ENCODE measurements at regions not wholly inside any gene's neighbourhood (a gene's known extent, or its start where the extent isn't known, plus 50 kb on each side); places are given as distances from the start of the nearest gene placed in this dataset.

DNA sequence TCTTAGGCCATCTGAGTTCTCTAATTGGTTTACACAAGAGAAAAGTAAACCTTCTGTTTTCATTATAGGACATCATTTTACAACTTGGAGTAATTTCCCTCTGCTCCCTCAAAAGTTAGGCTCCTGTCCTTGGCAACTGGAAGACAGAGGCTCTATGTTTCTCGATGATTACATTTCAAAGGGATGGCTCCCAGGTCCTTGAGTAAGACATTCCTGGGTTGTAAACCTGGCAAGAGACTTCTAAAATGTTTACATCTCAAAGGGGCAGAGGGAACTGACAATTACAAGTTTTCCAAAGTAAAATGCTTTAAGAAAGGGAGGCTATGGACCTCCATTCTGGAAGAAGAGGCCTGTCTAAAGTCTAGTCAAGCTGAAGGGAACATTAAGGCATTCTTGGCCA lies 268.3 kb upstream of the REG3G start:
- Histone ChIP-seq H3K27ac (ENCODE audit: insufficient read length, low read depth, low read length) (no peak overlapping the region), H4K5ac (ENCODE audit: insufficient read length, low read depth, low read length) (no peak overlapping the region), H3K23me2 (ENCODE audit: insufficient read length, low read depth, low read length, poor library complexity, severe bottlenecking) (no peaks in the 10 kb centered on the region), H3K56ac (ENCODE audit: insufficient read length, low read depth, low read length) (no peak overlapping the region), H3T11ph (ENCODE audit: low read length) (no peak overlapping the region), H3K9me3 (ENCODE audit: control insufficient read depth, low read depth, low read length) (no peaks in the 10 kb centered on the region), H3K9ac (ENCODE audit: extremely low read depth, insufficient read length, low read length) (no peak overlapping the region), H3K4me1 (ENCODE audit: insufficient read depth, low read length) (no peaks in the 10 kb centered on the region; the same call in 1 of the 2 replicates), H2BK120ac (ENCODE audit: low read depth, low read length, poor library complexity, severe bottlenecking) (no peak overlapping the region), H3K79me2 (ENCODE audit: insufficient read depth, low read length) (no peaks in the 10 kb centered on the region), H4K8ac (replicated peaks; ENCODE audit: insufficient read length, low read depth, low read length) (no peak overlapping the region), H3K14ac (ENCODE audit: insufficient read depth, low read length) (no peak overlapping the region), H2BK5ac (ENCODE audit: insufficient read length, low read length) (no peak overlapping the region), H2BK15ac (ENCODE audit: low read depth, low read length) (no peak overlapping the region), H4K20me1 (ENCODE audit: control insufficient read depth, insufficient read depth, insufficient read length) (no peaks in the 10 kb centered on the region), H2AFZ (ENCODE audit: low read length) (no peak overlapping the region), H3K79me1 (ENCODE audit: insufficient read depth, low read depth, low read length, poor library complexity, severe bottlenecking) (no peaks in the 10 kb centered on the region), H2BK12ac (ENCODE audit: insufficient read length, low read depth, low read length) (no peak overlapping the region), H3K18ac (ENCODE audit: insufficient read length, low read depth, low read length) (no peak overlapping the region), H2AK5ac (ENCODE audit: insufficient read length, low read length) (no peak overlapping the region), H3K4me2 (ENCODE audit: insufficient read depth, insufficient read length, low read length) (no peak overlapping the region), H3K27me3 (ENCODE audit: insufficient read depth, low read length) (no peaks in the 10 kb centered on the region), H3K23ac (ENCODE audit: insufficient read length, low read depth, low read length) (no peak overlapping the region), H2BK20ac (ENCODE audit: low read depth, low read length, poor library complexity, severe bottlenecking) (no peak overlapping the region), H3K4ac (ENCODE audit: low read depth, low read length) (no peak overlapping the region), H4K91ac (ENCODE audit: insufficient read length, low read depth, low read length) (no peak overlapping the region)
- no peak overlapping the region for H3K4me3 Mint-ChIP-seq
- peaks cover 21 to 23% of the 10 kb centered on the region in 2 experiments for H3K4me1 Mint-ChIP-seq
- peaks cover 19% of the 10 kb centered on the region for H3K27me3 Mint-ChIP-seq (ENCODE audit: low read depth)
- no CpG with 5 or more reads among the region's 1 CpG for WGBS (ENCODE audit: extremely low coverage, insufficient read length, low lambda C conversion rate)
- TF ChIP-seq, protein P1, sequence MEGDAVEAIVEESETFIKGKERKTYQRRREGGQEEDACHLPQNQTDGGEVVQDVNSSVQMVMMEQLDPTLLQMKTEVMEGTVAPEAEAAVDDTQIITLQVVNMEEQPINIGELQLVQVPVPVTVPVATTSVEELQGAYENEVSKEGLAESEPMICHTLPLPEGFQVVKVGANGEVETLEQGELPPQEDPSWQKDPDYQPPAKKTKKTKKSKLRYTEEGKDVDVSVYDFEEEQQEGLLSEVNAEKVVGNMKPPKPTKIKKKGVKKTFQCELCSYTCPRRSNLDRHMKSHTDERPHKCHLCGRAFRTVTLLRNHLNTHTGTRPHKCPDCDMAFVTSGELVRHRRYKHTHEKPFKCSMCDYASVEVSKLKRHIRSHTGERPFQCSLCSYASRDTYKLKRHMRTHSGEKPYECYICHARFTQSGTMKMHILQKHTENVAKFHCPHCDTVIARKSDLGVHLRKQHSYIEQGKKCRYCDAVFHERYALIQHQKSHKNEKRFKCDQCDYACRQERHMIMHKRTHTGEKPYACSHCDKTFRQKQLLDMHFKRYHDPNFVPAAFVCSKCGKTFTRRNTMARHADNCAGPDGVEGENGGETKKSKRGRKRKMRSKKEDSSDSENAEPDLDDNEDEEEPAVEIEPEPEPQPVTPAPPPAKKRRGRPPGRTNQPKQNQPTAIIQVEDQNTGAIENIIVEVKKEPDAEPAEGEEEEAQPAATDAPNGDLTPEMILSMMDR (conservative IDR thresholded peaks at IDR 0.05): no peak
- H3K36me3 Mint-ChIP-seq (ENCODE audit: insufficient read depth in 1 of 3, low read depth in 3 of 3): peaks cover 19 to 21% (median 21%) of the 10 kb centered on the region in 3 experiments
- no peak overlapping the region for H3K27ac Mint-ChIP-seq
- DNase-seq: no peak
- H3K9me3 Mint-ChIP-seq: peaks cover 10 to 30% of the 10 kb centered on the region in 2 experiments

Data from H9 (cell line).